Activated CD4-positive, alpha-beta T cell treated with anti-CD3 and anti-CD28 coated beads, Interleukin-2, amount 10 ng/mL, durations not matched to agents 7 days and 5 days (primary cell): ENCODE measurements at regions not wholly inside any gene's neighbourhood (a gene's known extent, or its start where the extent isn't known, plus 50 kb on each side); places are given as distances from the start of the nearest gene placed in this dataset.

Experiments
- CTCF ChIA-PET: fragments of 350-600 bp; sonication (Branson Sonifier 250); formaldehyde crosslinking; loops from one replicate; lab custom pipeline; 2021; ENCODE audit warnings: antibody characterized with exemption; lab: Charles Lee
- POLR2A ChIA-PET: fragments of 350-600 bp; sonication (Branson Sonifier 250); formaldehyde crosslinking; loops from one replicate; lab custom pipeline; 2021; ENCODE audit warnings: antibody characterized with exemption; lab: Charles Lee
- DNase-seq: peaks from one replicate; pipeline ENCODE4 v3.0.0-alpha.2; 2020
- H3K27ac Mint-ChIP-seq: one replicate; pipeline ENCODE4 v1.8.0; 2021; ENCODE audit warnings: mild to moderate bottlenecking, moderate library complexity, mixed read lengths
- H3K27me3 Mint-ChIP-seq: one replicate; pipeline ENCODE4 v1.8.0; 2021; ENCODE audit warnings: mixed read lengths
- H3K36me3 Mint-ChIP-seq: one replicate; pipeline ENCODE4 v1.8.0; 2021; ENCODE audit warnings: low read depth, mixed read lengths
- H3K4me1 Mint-ChIP-seq: one replicate; pipeline ENCODE4 v1.8.0; 2021; ENCODE audit warnings: mixed read lengths
- H3K4me3 Mint-ChIP-seq: one replicate; pipeline ENCODE4 v1.8.0; 2021; ENCODE audit warnings: mild to moderate bottlenecking, moderate library complexity, mixed read lengths
- H3K9me3 Mint-ChIP-seq: one replicate; pipeline ENCODE4 v1.8.0; 2021; ENCODE audit warnings: mixed read lengths

DNA sequence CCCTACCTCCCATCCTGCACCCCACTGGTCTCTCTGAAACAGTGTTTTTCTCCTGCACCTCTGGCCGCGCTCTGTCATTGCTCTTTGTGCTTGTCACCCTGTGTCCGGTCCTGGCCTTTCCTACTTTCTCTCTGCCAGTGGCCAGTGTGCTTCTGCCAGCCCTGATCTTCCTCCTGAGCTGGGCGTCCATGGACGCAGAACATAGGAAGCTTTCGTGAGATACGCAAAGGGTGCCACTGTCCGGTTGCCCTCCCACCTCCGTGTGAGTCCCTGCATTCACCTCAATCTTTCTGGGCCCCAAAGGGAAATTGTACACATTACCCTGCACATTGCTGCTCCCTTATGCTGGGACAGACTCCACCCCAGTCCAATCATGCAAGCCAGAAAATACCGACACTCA lies 105.7 kb upstream of the SOX1 start:
- CTCF ChIA-PET = no interaction called here
- POLR2A ChIA-PET = no interaction called here
- Mint-ChIP-seq H3K4me3 (no peak overlapping the region), H3K27ac (no peak overlapping the region), H3K9me3 (no peaks in the 10 kb centered on the region), H3K4me1 (no peaks in the 10 kb centered on the region), H3K36me3 (no peaks in the 10 kb centered on the region), H3K27me3 (no peaks in the 10 kb centered on the region)
- DNase-seq = no peak

DNA sequence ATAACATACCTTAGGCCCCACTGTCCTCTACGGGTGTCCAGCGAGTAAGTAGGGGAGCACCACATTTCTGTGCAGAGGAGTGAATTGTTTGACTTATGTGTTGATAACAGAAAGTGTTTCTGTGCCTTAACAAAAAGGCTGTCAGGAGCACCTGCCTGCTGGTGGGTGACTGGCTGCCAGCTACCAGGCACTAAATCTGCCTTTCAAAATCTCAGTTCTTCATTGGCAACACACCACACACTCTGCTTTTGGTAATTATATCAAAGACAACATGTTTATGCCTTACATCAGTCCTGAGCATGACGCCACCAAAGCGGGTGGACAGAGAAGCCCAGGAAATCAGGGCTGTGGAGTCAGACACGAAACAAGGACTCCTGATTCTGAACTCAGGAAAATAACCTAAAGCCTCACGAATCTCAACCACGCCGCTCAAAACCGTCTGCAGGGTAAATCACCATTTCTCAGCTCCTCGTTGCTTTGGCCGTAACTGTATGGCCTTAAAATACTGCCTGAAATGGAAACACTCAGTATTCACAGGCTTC lies 105.2 kb upstream of the SOX1 start:
- no peak for DNase-seq
- ChIA-PET POLR2A (no interaction called here), CTCF (no interaction called here)
- Mint-ChIP-seq H3K36me3 (no peaks in the 10 kb centered on the region), H3K27me3 (no peaks in the 10 kb centered on the region), H3K9me3 (no peaks in the 10 kb centered on the region), H3K27ac (no peak overlapping the region), H3K4me1 (no peaks in the 10 kb centered on the region), H3K4me3 (no peak overlapping the region)

DNA sequence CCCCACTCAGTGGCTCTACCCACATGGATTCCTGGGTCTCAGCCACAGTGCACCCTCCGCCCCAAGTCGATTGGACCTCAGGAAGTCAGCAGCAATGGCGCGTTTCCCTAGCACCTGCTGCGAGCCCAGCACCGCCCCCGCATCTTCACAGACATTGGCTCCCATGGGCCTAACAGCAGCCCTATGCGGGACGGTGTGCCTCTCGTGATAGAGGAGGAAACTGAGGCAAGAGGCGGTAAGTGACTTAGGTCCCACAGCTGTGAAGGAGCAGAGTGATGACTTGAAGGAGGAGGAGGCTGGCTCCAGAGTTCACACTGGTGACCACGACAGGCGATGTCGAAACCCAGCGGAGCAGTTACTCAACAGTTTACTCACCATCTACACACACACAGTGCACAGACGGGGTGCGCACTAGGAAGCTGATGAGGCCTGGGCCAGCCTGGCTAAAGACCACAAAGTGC lies 104.5 kb upstream of the SOX1 start:
- H3K27me3 Mint-ChIP-seq = no peaks in the 10 kb centered on the region
- no peaks in the 10 kb centered on the region for H3K9me3 Mint-ChIP-seq
- H3K27ac Mint-ChIP-seq = no peak overlapping the region
- H3K4me1 Mint-ChIP-seq = no peaks in the 10 kb centered on the region
- ChIA-PET POLR2A (no interaction called here), CTCF (no interaction called here)
- H3K36me3 Mint-ChIP-seq = no peaks in the 10 kb centered on the region
- H3K4me3 Mint-ChIP-seq = no peak overlapping the region
- DNase-seq = no peak

DNA sequence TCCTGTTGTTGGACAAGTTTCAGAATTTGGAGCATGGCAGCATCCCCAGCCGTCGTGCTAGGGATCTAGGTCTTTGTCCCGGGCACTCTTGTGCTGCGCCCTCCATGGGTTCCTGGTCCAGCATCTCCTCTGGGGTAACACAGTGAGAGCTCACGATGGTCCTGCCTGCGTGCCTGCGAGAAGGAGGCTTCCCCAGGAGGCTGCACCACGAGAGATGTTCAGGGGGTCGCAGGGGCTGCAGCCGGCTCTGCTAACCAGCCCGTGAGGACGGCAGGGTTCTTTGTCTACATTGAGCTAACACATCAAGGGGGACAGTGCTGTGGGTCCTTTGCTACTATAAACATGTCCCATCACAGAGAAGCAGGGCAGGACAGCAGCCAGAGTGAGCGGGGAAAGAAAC lies 103.9 kb upstream of the SOX1 start:
- Mint-ChIP-seq H3K9me3 (no peaks in the 10 kb centered on the region), H3K36me3 (no peaks in the 10 kb centered on the region), H3K27me3 (no peaks in the 10 kb centered on the region), H3K4me1 (no peaks in the 10 kb centered on the region), H3K4me3 (no peak overlapping the region), H3K27ac (no peak overlapping the region)
- ChIA-PET POLR2A (no interaction called here), CTCF (no interaction called here)
- no peak for DNase-seq

DNA sequence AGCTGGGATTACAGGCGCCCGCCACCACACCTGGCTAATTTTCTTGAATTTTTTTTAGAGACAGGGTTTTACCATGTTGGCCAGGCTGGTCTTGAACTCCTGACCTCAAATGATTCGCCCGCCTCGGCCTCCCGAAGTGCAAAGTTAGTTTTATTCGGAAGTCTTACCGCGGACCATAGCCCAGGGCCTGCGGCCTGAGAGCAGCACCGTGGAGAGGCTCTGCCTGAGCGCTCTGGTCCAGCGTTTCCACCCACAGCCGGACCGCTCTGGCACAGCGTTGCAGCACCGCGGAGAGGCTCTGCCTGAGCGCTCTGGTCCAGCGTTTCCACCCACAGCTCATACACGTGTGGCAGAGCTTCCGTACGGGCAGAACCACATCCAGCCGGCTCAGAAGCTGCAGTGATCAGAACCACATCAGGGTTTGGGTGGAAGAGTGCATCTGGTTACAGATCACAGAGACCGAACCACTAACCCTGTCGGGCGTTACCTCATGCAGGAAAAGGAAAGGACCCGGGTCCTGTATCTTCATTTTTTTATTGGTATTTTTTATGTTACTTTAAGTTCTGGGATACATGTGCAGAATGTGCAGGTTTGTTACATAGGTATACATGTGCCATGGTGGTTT lies 102.4 kb upstream of the SOX1 start:
- Mint-ChIP-seq H3K4me1 (no peaks in the 10 kb centered on the region), H3K27me3 (no peaks in the 10 kb centered on the region), H3K27ac (no peak overlapping the region), H3K4me3 (no peak overlapping the region), H3K9me3 (no peaks in the 10 kb centered on the region), H3K36me3 (no peaks in the 10 kb centered on the region)
- CTCF ChIA-PET = no interaction called here
- DNase-seq = no peak
- POLR2A ChIA-PET = no interaction called here

DNA sequence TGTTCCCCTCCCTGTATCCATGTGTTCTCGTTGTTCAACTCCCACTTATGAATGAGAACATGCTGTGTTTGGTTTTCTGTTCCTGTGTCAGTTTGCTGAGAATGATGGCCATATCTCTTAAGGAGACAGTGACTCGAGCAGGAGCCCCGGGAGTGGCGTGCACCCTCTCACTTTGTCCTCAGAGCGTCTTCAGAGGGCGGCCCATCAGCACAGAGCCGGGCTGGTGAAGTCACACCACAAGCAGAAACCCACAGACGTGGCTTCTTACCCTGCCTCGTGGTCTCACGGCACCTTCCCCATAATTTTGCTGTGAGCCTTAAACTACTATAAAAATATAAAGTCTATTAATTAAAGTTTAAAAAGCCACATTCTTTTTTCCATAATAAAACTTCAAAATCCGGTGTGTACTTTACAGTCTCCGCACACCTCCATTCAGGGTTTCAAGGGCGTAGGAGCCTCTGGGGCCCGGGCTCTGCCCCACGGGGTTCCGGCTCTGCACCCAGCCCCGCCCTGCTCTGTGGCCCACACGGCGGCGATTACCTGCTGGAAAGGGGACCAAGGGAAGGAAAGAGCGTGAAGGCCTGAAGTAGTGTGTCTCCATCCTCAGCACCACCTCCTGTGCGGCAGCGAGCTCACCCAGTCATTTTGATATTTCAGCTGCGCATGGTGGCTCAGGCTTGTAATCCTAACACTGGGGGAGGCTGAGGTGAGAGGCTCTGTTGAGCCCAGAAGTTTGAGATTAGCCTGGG lies 101.3 kb upstream of the SOX1 start:
- no peaks in the 10 kb centered on the region for H3K27me3 Mint-ChIP-seq
- H3K4me1 Mint-ChIP-seq = no peaks in the 10 kb centered on the region
- H3K9me3 Mint-ChIP-seq = no peaks in the 10 kb centered on the region
- CTCF ChIA-PET = no interaction called here
- POLR2A ChIA-PET = no interaction called here
- DNase-seq = no peak
- no peak overlapping the region for H3K27ac Mint-ChIP-seq
- no peaks in the 10 kb centered on the region for H3K36me3 Mint-ChIP-seq
- no peak overlapping the region for H3K4me3 Mint-ChIP-seq

DNA sequence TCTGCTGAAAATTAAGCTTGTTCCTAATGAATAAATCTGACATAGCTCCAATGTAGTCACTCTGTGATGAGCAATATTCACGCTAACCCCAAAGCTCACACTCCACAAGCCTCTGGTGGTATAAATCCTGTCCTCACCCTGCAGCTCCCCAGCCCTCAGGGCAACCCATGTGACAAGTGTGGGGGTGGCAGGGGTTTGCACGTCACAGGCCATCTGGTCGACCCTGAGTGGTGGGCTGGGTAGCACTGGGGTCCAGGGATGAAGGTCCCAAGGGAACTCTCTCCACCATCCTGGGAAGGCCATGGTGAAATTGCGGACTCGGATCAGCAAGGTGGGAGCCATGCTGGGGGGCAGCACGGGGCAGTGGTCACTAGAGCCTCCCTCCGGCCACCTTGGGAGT lies 100.0 kb upstream of the SOX1 start:
- ChIA-PET POLR2A (no interaction called here), CTCF (no interaction called here)
- no peaks in the 10 kb centered on the region for H3K4me1 Mint-ChIP-seq
- no peak overlapping the region for H3K4me3 Mint-ChIP-seq
- no peaks in the 10 kb centered on the region for H3K36me3 Mint-ChIP-seq
- DNase-seq = no peak
- H3K27me3 Mint-ChIP-seq = no peaks in the 10 kb centered on the region
- no peaks in the 10 kb centered on the region for H3K9me3 Mint-ChIP-seq
- no peak overlapping the region for H3K27ac Mint-ChIP-seq

DNA sequence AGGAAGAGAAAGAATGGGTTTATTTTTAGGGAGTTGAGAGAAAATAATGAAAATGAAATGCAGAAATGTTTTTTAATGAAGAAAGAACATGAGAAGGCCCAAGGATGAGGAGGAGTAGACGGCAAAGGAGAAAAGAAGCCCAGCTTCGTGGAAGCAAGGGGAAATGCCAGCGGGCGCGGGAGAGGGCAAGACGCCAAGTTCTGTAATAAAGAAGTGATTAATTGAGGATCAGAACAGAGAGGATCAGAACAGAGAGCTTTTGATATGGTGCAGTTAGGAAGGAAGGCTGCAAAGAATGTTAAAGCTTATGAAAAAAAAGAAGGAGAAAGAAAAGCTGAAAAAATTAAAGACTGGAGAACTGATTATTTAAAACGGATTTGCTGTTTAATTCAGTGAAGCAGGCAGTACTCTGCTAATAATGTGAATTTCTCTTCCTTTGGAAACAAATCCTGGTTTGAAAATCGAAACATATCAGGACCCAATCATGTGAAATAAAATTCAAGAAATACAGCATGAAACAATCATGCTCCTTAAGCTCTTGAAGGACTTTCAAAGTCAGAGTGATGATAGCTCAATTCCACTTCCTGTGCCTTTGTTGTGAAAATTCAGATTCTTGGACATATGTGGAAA lies 99.3 kb upstream of the SOX1 start:
- no peak for DNase-seq
- Mint-ChIP-seq H3K4me1 (no peaks in the 10 kb centered on the region), H3K36me3 (no peaks in the 10 kb centered on the region), H3K4me3 (no peak overlapping the region), H3K27me3 (peaks cover 2% of the 10 kb centered on the region), H3K27ac (no peak overlapping the region), H3K9me3 (no peaks in the 10 kb centered on the region)
- ChIA-PET CTCF (interaction anchor here (0.5 to 0.6 kb wide), 2 partner anchors 433 to 1496 kb away, joined by 3 read pairs; no protein-coding TSS in a partner anchor), POLR2A (no interaction called here)

DNA sequence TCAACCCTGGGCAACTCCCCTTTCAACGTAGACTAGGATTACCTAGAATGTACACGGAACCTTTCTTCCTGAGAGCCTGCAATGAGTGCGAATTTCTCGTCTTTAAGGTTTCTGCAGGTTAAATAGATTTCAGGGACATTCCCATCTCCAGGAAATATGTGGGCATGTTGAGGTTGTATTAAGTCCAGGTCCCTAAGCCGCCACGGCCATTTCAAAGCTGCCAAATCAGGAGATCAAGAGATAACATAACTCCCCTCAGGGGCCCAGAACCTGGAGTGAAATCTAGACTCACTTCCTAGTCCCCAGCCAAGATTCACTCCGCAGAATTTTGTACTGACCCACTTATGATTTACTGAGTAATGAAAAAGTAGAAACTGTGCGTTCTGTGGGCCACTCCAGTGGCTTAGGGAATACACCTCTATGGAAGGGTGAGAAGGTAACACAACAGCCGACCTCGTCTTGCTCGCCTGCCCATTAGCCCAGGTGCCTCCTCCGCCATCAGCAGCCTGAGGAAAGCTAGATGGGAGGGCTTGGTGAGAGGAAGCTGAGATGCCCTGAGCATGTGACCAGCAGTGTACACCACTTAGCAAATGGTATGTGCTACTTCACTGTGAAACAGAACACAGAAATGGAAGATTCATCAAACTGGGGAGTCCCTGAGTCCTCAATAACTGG lies 98.5 kb upstream of the SOX1 start:
- POLR2A ChIA-PET = no interaction called here
- H3K9me3 Mint-ChIP-seq = no peaks in the 10 kb centered on the region
- no peaks in the 10 kb centered on the region for H3K4me1 Mint-ChIP-seq
- no peak for DNase-seq
- H3K27ac Mint-ChIP-seq = no peak overlapping the region
- H3K27me3 Mint-ChIP-seq = peaks cover 2% of the 10 kb centered on the region
- CTCF ChIA-PET = no interaction called here
- no peaks in the 10 kb centered on the region for H3K36me3 Mint-ChIP-seq
- no peak overlapping the region for H3K4me3 Mint-ChIP-seq

DNA sequence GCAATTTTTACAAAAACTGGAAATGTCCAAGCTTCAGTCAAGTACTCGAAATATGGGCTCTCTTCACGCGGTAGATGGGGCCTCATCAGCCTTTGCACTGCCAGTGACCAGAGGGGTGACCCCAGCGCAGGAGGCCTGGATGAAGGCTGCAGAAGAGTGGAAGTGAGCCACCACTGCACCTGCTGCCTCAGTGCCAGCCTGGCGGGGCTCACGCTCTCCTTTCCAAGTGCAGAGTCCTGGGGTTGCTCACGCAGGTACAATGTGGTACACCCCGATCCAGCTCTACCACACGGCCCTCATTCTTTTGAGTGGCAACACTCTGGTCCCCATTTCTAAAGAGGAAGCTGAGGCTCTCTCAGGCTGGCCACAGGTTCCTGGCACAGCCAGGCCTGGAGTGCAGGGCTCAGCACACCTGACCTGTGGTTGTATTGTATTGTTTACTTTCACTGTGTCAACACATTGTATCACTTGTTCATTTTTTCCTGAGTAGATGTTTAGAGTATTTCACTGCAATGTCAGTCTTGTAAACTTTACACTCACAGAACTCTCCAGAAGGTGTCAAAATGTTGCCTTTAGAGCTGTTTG lies 97.3 kb upstream of the SOX1 start:
- Mint-ChIP-seq H3K4me3 (no peak overlapping the region), H3K27me3 (peaks cover 2% of the 10 kb centered on the region), H3K36me3 (peaks cover 3% of the 10 kb centered on the region), H3K27ac (no peak overlapping the region), H3K9me3 (peaks cover 7% of the 10 kb centered on the region), H3K4me1 (no peaks in the 10 kb centered on the region)
- ChIA-PET POLR2A (no interaction called here), CTCF (interaction anchor here (0.6 kb wide), 1 partner anchor 74 kb away, joined by 3 read pairs; no protein-coding TSS in a partner anchor)
- DNase-seq = no peak

DNA sequence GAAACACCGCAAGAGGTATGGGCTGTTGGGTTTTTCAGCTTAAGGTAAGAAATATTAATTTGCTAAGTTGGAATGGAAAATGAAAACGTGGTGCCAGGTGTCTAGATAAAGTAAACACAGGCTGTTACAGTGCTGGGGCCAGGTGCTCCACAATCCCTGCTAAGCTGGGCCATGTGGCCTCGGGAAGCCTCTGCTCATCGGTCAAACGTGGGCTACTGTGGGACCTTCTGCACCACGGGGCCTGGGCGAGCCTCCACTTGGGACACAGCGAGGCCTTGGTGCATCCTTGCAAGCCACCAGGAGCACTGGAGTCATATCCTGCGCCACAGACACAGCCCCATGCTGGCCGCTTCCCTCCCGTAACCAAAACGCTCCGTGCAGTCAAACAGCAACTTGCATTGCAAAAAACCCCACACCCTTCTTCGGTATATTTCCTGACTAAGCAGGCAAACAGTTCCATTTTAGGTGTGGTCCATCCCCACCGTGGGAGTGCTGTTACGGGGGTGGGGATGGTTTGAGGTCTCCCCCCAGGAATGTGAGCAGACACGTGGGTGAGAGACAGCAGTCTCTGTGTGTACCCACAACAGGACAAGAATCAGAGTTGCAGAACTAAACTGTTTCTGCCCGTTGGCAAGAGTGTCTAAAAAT lies 96.3 kb upstream of the SOX1 start:
- CTCF ChIA-PET = interaction anchor here (0.6 kb wide), 1 partner anchor 73 kb away, joined by 3 read pairs; no protein-coding TSS in a partner anchor
- POLR2A ChIA-PET = no interaction called here
- Mint-ChIP-seq H3K4me3 (no peak overlapping the region), H3K27me3 (peaks cover 2% of the 10 kb centered on the region), H3K9me3 (peaks cover 17% of the 10 kb centered on the region), H3K36me3 (peaks cover 7% of the 10 kb centered on the region), H3K27ac (no peak overlapping the region), H3K4me1 (no peaks in the 10 kb centered on the region)
- no peak for DNase-seq
